GM10248 (cell line): ENCODE measurements at regions not wholly inside any gene's neighbourhood (a gene's known extent, or its start where the extent isn't known, plus 50 kb on each side); places are given as distances from the start of the nearest gene placed in this dataset.
"Not testable (repeated sequence)": the region's sequence is repeated elsewhere in the genome, so short reads cannot be mapped to it uniquely, and the experiment has no call there.

Experiments used
- CTCF ChIA-PET: fragments of 300-600 bp; sonication (Branson Sonifier 250); formaldehyde crosslinking; extraction: SDS; loops from one replicate; lab custom pipeline; 2021; ENCODE audit warnings: antibody characterized with exemption; lab: Yijun Ruan, JAX
- POLR2A ChIA-PET: fragments of 350-650 bp; sonication (Branson Sonifier 250); formaldehyde crosslinking; extraction: SDS; loops from one replicate; lab custom pipeline; 2020; ENCODE audit warnings: antibody characterized with exemption; lab: Yijun Ruan, JAX
- DNase-seq: peaks from one replicate; pipeline ENCODE4 v3.0.0; 2012; ENCODE audit errors: extremely low spot score
- TF ChIP-seq, protein P1 (sequence below): IDR thresholded peaks from 2 replicates; pipeline ENCODE4 v1.5.1; 2012; ENCODE audit warnings: mild to moderate bottlenecking, low read depth; ENCODE audit errors: extremely low read depth, missing control alignments, control extremely low read depth

- TF ChIP-seq, protein P1, sequence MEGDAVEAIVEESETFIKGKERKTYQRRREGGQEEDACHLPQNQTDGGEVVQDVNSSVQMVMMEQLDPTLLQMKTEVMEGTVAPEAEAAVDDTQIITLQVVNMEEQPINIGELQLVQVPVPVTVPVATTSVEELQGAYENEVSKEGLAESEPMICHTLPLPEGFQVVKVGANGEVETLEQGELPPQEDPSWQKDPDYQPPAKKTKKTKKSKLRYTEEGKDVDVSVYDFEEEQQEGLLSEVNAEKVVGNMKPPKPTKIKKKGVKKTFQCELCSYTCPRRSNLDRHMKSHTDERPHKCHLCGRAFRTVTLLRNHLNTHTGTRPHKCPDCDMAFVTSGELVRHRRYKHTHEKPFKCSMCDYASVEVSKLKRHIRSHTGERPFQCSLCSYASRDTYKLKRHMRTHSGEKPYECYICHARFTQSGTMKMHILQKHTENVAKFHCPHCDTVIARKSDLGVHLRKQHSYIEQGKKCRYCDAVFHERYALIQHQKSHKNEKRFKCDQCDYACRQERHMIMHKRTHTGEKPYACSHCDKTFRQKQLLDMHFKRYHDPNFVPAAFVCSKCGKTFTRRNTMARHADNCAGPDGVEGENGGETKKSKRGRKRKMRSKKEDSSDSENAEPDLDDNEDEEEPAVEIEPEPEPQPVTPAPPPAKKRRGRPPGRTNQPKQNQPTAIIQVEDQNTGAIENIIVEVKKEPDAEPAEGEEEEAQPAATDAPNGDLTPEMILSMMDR, result no peak
- no peak for DNase-seq
- POLR2A ChIA-PET, result no interaction called here
- CTCF ChIA-PET, result interaction anchor here (1.0 to 7.3 kb wide), 5 partner anchors 11 to 169 kb away, joined by 3 to 135 read pairs (median 3); no protein-coding TSS in a partner anchor
Observed at GRCh38 chr14:22370084-22370847, 218.8 kb downstream of the DAD1 start.

DNA sequence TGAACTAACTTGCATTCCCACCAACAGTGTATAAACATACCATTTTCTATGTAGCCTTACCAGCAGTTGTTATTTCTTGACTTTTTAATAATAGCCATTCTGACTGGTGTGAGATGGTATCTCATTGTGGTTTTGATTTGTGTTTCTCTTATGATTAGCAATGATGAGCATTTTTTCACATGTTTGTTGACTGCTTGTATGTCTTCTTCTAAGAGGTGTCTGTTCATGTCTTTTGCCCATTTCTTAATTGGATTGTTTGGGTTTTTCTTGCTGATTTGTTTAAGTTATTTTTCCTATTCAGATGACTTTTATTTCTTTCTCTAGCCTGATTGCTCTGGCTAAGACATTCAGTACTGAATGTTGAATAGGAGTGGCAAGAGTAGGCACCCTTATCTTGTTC, 230.3 kb downstream of the DAD1 start:
- TF ChIP-seq, protein P1, result no peak
- ChIA-PET POLR2A (no interaction called here), CTCF (interaction anchor here (1.0 to 1.6 kb wide), 3 partner anchors 16 to 39 kb away, joined by 3 to 4 read pairs (median 3); no protein-coding TSS in a partner anchor)
- no peak for DNase-seq

GRCh38 chr14:22349281-22349680, 239.7 kb downstream of the DAD1 start:
- DNase-seq, POLR2A ChIA-PET: not testable (repeated sequence)
- CTCF ChIA-PET, result interaction anchor here (1.5 kb wide), 1 partner anchor 15 kb away, joined by 4 read pairs; no protein-coding TSS in a partner anchor

GRCh38 chr14:22344673-22345072, 244.4 kb downstream of the DAD1 start:
- TF ChIP-seq, protein P1, result no peak
- CTCF ChIA-PET, result no interaction called here
- no peak for DNase-seq
- POLR2A ChIA-PET, result no interaction called here

- CTCF ChIA-PET, result interaction anchor here (0.8 kb wide), 1 partner anchor 12 kb away, joined by 3 read pairs; no protein-coding TSS in a partner anchor
- POLR2A ChIA-PET, result not testable (repeated sequence)
Observed at GRCh38 chr14:22344209-22344608, 244.8 kb downstream of the DAD1 start.

DNA sequence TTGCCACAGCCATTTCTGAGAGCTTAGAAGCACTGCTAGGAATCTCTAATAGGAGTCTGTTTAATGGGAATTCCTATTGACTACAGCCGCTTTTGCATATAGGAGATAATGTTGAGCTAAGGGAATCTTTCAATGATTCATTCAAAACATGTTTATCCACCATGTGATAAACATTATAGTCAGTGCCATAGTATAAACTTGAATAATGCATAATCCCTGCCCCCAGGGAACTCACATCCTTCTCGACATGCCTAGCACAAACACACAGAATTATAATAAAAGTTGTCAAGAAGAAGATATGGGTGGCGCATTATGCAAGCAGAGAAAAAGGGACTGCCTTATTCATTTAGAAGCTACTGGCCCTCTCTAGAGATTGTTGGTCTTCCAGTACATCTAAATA, 248.0 kb downstream of the DAD1 start:
- TF ChIP-seq, protein P1, result no peak
- no peak for DNase-seq
- ChIA-PET CTCF (interaction anchor here (1.4 to 2.6 kb wide), 2 partner anchors 21 to 29 kb away, joined by 3 to 16 read pairs; no protein-coding TSS in a partner anchor), POLR2A (interaction anchor here (0.7 kb wide), 1 partner anchor 492 kb away, joined by 6 read pairs; no protein-coding TSS in a partner anchor)

More at GRCh38 chr14:22344209-22344608, 244.8 kb downstream of the DAD1 start:
- not testable (repeated sequence) for DNase-seq

DNA sequence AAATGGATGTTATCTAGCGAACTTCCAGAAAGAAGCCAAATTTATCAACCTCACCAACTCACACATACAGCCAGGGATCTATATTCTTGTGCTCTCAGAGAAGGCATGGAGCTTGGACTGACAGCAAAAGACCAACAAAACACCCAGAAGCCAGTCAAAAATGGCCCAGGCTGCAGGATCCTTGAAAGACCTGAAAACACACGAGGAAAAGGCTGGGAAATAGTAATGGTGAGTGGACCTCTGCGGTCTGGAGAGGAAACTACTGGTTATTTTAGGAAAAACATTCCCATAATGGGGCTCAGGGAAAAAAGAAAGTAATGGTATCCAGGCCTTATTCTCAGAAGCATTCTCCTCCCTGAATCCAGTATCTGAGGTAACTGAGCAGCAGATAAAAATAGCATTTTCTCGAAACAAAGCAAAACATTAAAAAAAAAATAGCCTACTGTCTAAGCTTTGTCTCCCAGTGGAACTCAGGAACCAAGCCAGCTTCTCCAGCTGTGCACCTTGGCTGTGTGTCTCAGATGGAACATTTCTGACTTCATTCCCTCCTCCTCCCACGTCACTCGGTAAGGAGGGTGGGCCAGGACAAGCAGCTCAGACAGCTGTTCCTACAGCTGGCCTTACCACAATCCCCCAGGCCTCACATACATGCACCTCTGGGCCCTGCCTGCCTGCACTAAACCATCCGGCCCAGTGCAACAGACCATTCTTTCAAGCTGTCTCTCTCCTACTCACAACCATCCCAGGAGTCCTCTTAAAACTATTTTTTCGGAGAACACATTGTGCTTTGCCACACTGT, 249.9 kb downstream of the DAD1 start:
- TF ChIP-seq, protein P1, result no peak
- POLR2A ChIA-PET, result no interaction called here
- DNase-seq, result no peak
- CTCF ChIA-PET, result interaction anchor here (1.7 to 2.6 kb wide), 3 partner anchors 13 to 36 kb away, joined by 5 to 16 read pairs (median 7); no protein-coding TSS in a partner anchor
